Esophagus muscularis mucosa (tissue), 4 donors: ENCODE measurements at regions not wholly inside any gene's neighbourhood (a gene's known extent, or its start where the extent isn't known, plus 50 kb on each side); places are given as distances from the start of the nearest gene placed in this dataset.

Experiments used
- DNase-seq: peaks from one replicate; pipeline ENCODE4 v3.0.0-alpha.2; 2017; ENCODE audit errors: extremely low spot score
- H3K27ac ChIP-seq, 4 donors: fragments of 200-600 bp; sonication (generic); replicated peaks in 1 of 4; 1 replicate in 3 of 4; 2 replicates in 1 of 4; pipeline ENCODE4 v1.5.1; 2016 to 2019; ENCODE audit warnings: mild to moderate bottlenecking in 1 of 4
- H3K27me3 ChIP-seq, 4 donors: fragments of 200-600 bp; sonication (generic); one replicate each; pipeline versions ENCODE4 v1.5.1 to v1.6.0; 2016 to 2019
- H3K36me3 ChIP-seq, 4 donors: fragments of 200-600 bp; sonication (generic); one replicate each; pipeline ENCODE4 v1.5.1; 2016 to 2019
- H3K4me1 ChIP-seq, 4 donors: fragments of 200-600 bp; sonication (generic); one replicate each; pipeline ENCODE4 v1.5.1; 2016 to 2019
- H3K4me3 ChIP-seq, 4 donors: fragments of 200-600 bp; sonication (generic); 1 replicate in 2 of 4; 2 replicates in 2 of 4; pipeline ENCODE4 v1.5.1; 2016 to 2019; ENCODE audit warnings: mild to moderate bottlenecking in 4 of 4, moderate library complexity in 1 of 4
- H3K9me3 ChIP-seq, 4 donors: fragments of 200-600 bp; sonication (generic); 1 replicate in 3 of 4; 2 replicates in 1 of 4; pipeline ENCODE4 v1.5.1; 2016 to 2019
- EP300 ChIP-seq: sonication (generic); formaldehyde crosslinking; IDR thresholded peaks from one replicate; pipeline ENCODE4 v1.6.1; 2017; ENCODE audit warnings: antibody characterized with exemption
- POLR2A ChIP-seq: fragments of 450-650 bp; IDR thresholded peaks from one replicate; pipeline ENCODE4 v1.6.1; 2017; ENCODE audit warnings: antibody characterized with exemption, moderate library complexity, mild to moderate bottlenecking, low read depth
- POLR2AphosphoS5 ChIP-seq, 2 donors: sonication (generic); formaldehyde crosslinking; IDR thresholded peaks; one replicate each; pipeline ENCODE4 v1.6.1; 2017; ENCODE audit warnings: antibody characterized with exemption in 2 of 2
- WGBS: methylation state at CpG from one replicate; pipeline ENCODE4 v1.1.5; 2018; 5-methylcytosine and 5-hydroxymethylcytosine counted together
- intact Hi-C: fragments of 100-400 bp; cut with DNase I; formaldehyde crosslinking; loops from one replicate; pipeline ENCODE4 v1.15.1; 2023
- TF ChIP-seq, protein P1 (sequence below), 3 experiments: fragments of 200-600 bp in 2 of 3; fragments of 450-650 bp in 1 of 3; sonication (generic) in 2 of 3; IDR thresholded peaks; one replicate each; pipeline ENCODE4 v1.5.1; 2017 to 2019; ENCODE audit warnings: antibody characterized with exemption in 3 of 3, mild to moderate bottlenecking in 2 of 3, moderate library complexity in 1 of 3

- Histone ChIP-seq H3K27ac (no peak overlapping the region), H3K36me3 (no peaks in the 10 kb centered on the region), H3K4me3 (no peak overlapping the region), H3K27me3 (no peaks in the 10 kb centered on the region), H3K4me1 (no peaks in the 10 kb centered on the region), H3K9me3 (no peaks in the 10 kb centered on the region)
- DNase-seq = no peak
- intact Hi-C loops = no loop called here
- TF ChIP-seq POLR2AphosphoS5 (IDR thresholded peaks at IDR 0.05) = no peak
- TF ChIP-seq EP300 = no peak
- TF ChIP-seq POLR2A = no peak
- TF ChIP-seq, protein P1, sequence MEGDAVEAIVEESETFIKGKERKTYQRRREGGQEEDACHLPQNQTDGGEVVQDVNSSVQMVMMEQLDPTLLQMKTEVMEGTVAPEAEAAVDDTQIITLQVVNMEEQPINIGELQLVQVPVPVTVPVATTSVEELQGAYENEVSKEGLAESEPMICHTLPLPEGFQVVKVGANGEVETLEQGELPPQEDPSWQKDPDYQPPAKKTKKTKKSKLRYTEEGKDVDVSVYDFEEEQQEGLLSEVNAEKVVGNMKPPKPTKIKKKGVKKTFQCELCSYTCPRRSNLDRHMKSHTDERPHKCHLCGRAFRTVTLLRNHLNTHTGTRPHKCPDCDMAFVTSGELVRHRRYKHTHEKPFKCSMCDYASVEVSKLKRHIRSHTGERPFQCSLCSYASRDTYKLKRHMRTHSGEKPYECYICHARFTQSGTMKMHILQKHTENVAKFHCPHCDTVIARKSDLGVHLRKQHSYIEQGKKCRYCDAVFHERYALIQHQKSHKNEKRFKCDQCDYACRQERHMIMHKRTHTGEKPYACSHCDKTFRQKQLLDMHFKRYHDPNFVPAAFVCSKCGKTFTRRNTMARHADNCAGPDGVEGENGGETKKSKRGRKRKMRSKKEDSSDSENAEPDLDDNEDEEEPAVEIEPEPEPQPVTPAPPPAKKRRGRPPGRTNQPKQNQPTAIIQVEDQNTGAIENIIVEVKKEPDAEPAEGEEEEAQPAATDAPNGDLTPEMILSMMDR (IDR thresholded peaks at IDR 0.05) = no peak
- 86% methylated on average over 7 of the region's 7 CpGs for WGBS
Measured at GRCh38 chr5:8641786-8642505, 773.0 kb downstream of the MTRR start.

DNA sequence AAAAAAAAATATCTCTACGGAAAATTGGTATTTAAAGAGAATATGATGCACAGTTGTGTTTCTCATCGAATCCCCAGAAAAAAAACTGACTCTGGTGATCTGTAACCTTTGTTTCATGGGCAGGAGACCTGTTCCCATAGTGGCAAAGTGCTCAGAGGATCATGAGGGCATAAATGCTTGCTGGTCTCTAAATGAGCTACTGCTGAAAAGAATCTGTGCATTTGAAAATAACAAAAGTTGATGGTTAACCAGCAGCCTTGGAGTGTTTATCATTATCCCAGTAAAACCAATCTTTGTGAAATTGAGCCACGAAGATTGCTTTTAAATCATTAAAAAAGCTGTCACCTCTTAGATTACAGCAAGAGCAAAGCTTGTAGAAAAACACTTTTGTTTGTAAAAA lies 775.4 kb downstream of the MTRR start:
- intact Hi-C loops = no loop called here
- Histone ChIP-seq H3K9me3 (no peaks in the 10 kb centered on the region), H3K27ac (no peak overlapping the region), H3K27me3 (no peaks in the 10 kb centered on the region), H3K4me1 (no peaks in the 10 kb centered on the region), H3K4me3 (no peak overlapping the region), H3K36me3 (no peaks in the 10 kb centered on the region)
- TF ChIP-seq POLR2AphosphoS5 (IDR thresholded peaks at IDR 0.05) (no peak), EP300 (no peak), POLR2A (no peak)
- TF ChIP-seq, protein P1 (IDR thresholded peaks at IDR 0.05) = no peak
- WGBS = 57% methylated on average over 3 of the region's 3 CpGs
- no peak for DNase-seq

GRCh38 chr5:8647111-8647510 lies 778.2 kb downstream of the MTRR start:
- Histone ChIP-seq H3K4me1 (no peaks in the 10 kb centered on the region), H3K9me3 (no peaks in the 10 kb centered on the region), H3K27me3 (no peaks in the 10 kb centered on the region), H3K4me3 (no peak overlapping the region), H3K27ac (no peak overlapping the region), H3K36me3 (no peaks in the 10 kb centered on the region)
- intact Hi-C loops = no loop called here
- no peak for DNase-seq
- TF ChIP-seq, protein P1 (IDR thresholded peaks at IDR 0.05) = no peak
- TF ChIP-seq EP300 (no peak), POLR2A (no peak), POLR2AphosphoS5 (IDR thresholded peaks at IDR 0.05) (no peak)

DNA sequence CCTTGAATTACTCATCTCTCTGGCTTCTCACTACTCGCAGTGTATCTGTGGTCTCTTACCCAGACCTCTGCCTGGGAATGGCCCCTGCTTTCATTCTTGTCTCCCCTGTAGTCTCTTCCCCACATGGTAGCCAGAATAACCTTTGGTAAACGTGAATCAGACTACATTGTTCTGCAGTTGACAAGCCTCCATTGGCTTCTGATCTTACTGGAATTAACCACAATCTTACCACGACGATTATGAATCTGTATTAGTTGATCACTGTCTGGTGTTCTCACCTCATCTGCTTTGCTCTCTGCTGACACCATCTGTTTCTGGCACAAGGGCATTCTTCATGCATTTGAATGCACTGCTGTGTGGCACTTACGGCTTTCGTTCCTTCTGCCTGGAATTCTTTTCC lies 781.2 kb downstream of the MTRR start:
- H3K9me3 ChIP-seq = no peaks in the 10 kb centered on the region
- H3K4me3 ChIP-seq = no peak overlapping the region
- intact Hi-C loops = no loop called here
- no peaks in the 10 kb centered on the region for H3K27me3 ChIP-seq
- DNase-seq = no peak
- H3K36me3 ChIP-seq = no peaks in the 10 kb centered on the region
- 81% methylated on average over 6 of the region's 6 CpGs for WGBS
- no peaks in the 10 kb centered on the region for H3K4me1 ChIP-seq
- TF ChIP-seq POLR2A (no peak), POLR2AphosphoS5 (IDR thresholded peaks at IDR 0.05) (no peak), EP300 (no peak)
- TF ChIP-seq, protein P1 (IDR thresholded peaks at IDR 0.05) = no peak
- H3K27ac ChIP-seq = no peak overlapping the region
